Pancreas (tissue), 10 donors: ENCODE measurements at regions not wholly inside any gene's neighbourhood (a gene's known extent, or its start where the extent isn't known, plus 50 kb on each side); places are given as distances from the start of the nearest gene placed in this dataset.
"Not testable (repeated sequence)": the region's sequence is repeated elsewhere in the genome, so short reads cannot be mapped to it uniquely, and the experiment has no call there.

ENCODE experiments used
- ATAC-seq, 4 donors: fragments of 200-7000 bp; cut with Tn5 transposase; one replicate each; pipeline versions ENCODE4 v1.8.0 to v1.9.1; 2020; ENCODE audit warnings: mild to moderate bottlenecking in 4 of 4, moderate library complexity in 4 of 4
- DNase-seq, 6 donors: peaks; one replicate each; pipeline ENCODE4 v3.0.0-alpha.2; 2020
- FAIRE-seq: peaks from 2 replicates; lab custom pipeline; 2012; peaks lifted over from hg19 to GRCh38; lab: Jason Lieb, UNC
- H3K27ac ChIP-seq, 4 donors: fragments of 200-600 bp; sonication (generic); 1 replicate in 3 of 4; 2 replicates in 1 of 4; pipeline versions ENCODE4 v1.5.0 to v1.8.0; 2020
- H3K27me3 ChIP-seq, 4 donors: fragments of 200-600 bp; one replicate each; pipeline ENCODE4 v1.8.0; 2021
- H3K36me3 ChIP-seq, 3 donors: fragments of 200-600 bp; sonication (generic) in 1 of 3; one replicate each; pipeline versions ENCODE4 v1.5.0 to v1.8.0; 2020 to 2021
- H3K4me1 ChIP-seq, 3 donors: fragments of 200-600 bp; one replicate each; pipeline ENCODE4 v1.8.0; 2021
- H3K4me3 ChIP-seq, 4 donors: fragments of 200-600 bp; sonication (generic) in 2 of 4; one replicate each; pipeline versions ENCODE4 v1.5.0 to v1.8.0; 2020 to 2021
- H3K9me3 ChIP-seq, 4 donors: fragments of 200-600 bp; one replicate each; pipeline ENCODE4 v1.8.0; 2021
- CTCF ChIP-seq, 4 donors: fragments of 200-600 bp; sonication (generic) in 3 of 4; IDR thresholded peaks; one replicate each; pipeline versions ENCODE4 v1.5.0 to v1.8.0; 2021; ENCODE audit warnings: antibody characterized with exemption in 4 of 4
- WGBS, 2 donors: extraction: QIAGEN DNeasy Blood & Tissue Kit; methylation state at CpG; one replicate each; pipeline ENCODE4 v1.1.7; 2013; 5-methylcytosine and 5-hydroxymethylcytosine counted together
- intact Hi-C, 3 donors: fragments of 100-400 bp; cut with DNase I; formaldehyde crosslinking; loops; one replicate each; pipeline versions ENCODE4 v1.11.1 to v1.14.2; 2022
- donor health status: healthy with polysubstance abuse.
- donor health status: DM: no; HTN: no; CAD: no; lungs with moderate emphysema.
- donor health status: DM: no; HTN: no; CAD: no.
- donor health status: control.
- donor health status: control.
- donor health status: Bipolar disorder and iron deficiency.
- donor health status: DM: yes; HTN: yes; CAD: no.
- donor health status: DM: no; HTN: no; CAD: no.
- donor health status: DM: no; HTN: no; CAD: no.
- donor health status: DM: yes; HTN: yes; CAD: no.

GRCh38 chr2:89797320-89798038, 1106.0 kb downstream of the RPIA start:
- WGBS, 2 donors, result 56 to 65% methylated on average over 15 of the region's 15 CpGs
- DNase-seq, result no peak
- no peak for TF ChIP-seq CTCF (IDR thresholded peaks at IDR 0.05)

GRCh38 chr2:89801207-89801606, 1109.7 kb downstream of the RPIA start:
- DNase-seq, H3K36me3 ChIP-seq, H3K4me3 ChIP-seq, H3K27me3 ChIP-seq, intact Hi-C loops, H3K27ac ChIP-seq, FAIRE-seq, ATAC-seq, H3K4me1 ChIP-seq: not testable (repeated sequence)
- 54 to 61% methylated on average over 18 of the region's 18 CpGs for WGBS, 2 donors
- peaks cover 0 to 19% (median 6%) of the 10 kb centered on the region in 4 donors for H3K9me3 ChIP-seq

More at GRCh38 chr2:89797320-89798038, 1106.0 kb downstream of the RPIA start:
- Histone ChIP-seq H3K4me1 (no peaks in the 10 kb centered on the region), H3K9me3 (peaks cover 0 to 21% (median 6%) of the 10 kb centered on the region in 4 donors), H3K4me3 (no peak overlapping the region), H3K27me3 (no peaks in the 10 kb centered on the region), H3K27ac (no peak overlapping the region), H3K36me3 (no peaks in the 10 kb centered on the region)
- intact Hi-C loops, result no loop called here
- ATAC-seq, result no peak
- FAIRE-seq, result no peak

- H3K27me3 ChIP-seq, FAIRE-seq, DNase-seq, H3K4me3 ChIP-seq, ATAC-seq, intact Hi-C loops, H3K27ac ChIP-seq, H3K36me3 ChIP-seq, H3K4me1 ChIP-seq, H3K9me3 ChIP-seq: not testable (repeated sequence)
- WGBS, 2 donors, result 65 to 67% methylated on average over 14 of the region's 14 CpGs
These were observed 1114.9 kb downstream of the RPIA start for GRCh38 chr2:89806363-89806762.

GRCh38 chr2:89811295-89811694, 1119.8 kb downstream of the RPIA start:
- FAIRE-seq, result no peak
- Histone ChIP-seq H3K27me3 (no peaks in the 10 kb centered on the region), H3K4me1 (no peaks in the 10 kb centered on the region), H3K27ac (no peak overlapping the region), H3K4me3 (no peak overlapping the region), H3K36me3 (no peaks in the 10 kb centered on the region), H3K9me3 (peaks cover 0 to 3% (median 0%) of the 10 kb centered on the region in 4 donors)
- DNase-seq, result no peak
- no peak for ATAC-seq
- TF ChIP-seq CTCF (IDR thresholded peaks at IDR 0.05), result no peak
- intact Hi-C loops, result no loop called here
- WGBS, 2 donors, result 62 to 66% methylated on average over 11 of the region's 11 CpGs

GRCh38 chr2:89811910-89812309, 1120.4 kb downstream of the RPIA start:
- FAIRE-seq, ATAC-seq, intact Hi-C loops, DNase-seq, H3K4me1 ChIP-seq, H3K9me3 ChIP-seq, H3K36me3 ChIP-seq, H3K27ac ChIP-seq, H3K27me3 ChIP-seq, H3K4me3 ChIP-seq: not testable (repeated sequence)
- WGBS, 2 donors, result 53 to 65% methylated on average over 14 of the region's 14 CpGs

- FAIRE-seq, result not testable (repeated sequence)
These were observed 1122.9 kb downstream of the RPIA start for GRCh38 chr2:89814359-89814758.

GRCh38 chr2:89818873-89819272, 1127.4 kb downstream of the RPIA start:
- 56 to 70% methylated on average over 12 of the region's 12 CpGs for WGBS, 2 donors
- Histone ChIP-seq H3K27me3 (no peaks in the 10 kb centered on the region), H3K4me1 (no peaks in the 10 kb centered on the region), H3K4me3 (no peak overlapping the region), H3K36me3 (no peaks in the 10 kb centered on the region), H3K9me3 (peaks cover 0 to 3% (median 0%) of the 10 kb centered on the region in 4 donors), H3K27ac (no peak overlapping the region)
- no peak for TF ChIP-seq CTCF (IDR thresholded peaks at IDR 0.05)
- FAIRE-seq (no peak), DNase-seq (no peak), ATAC-seq (no peak)
- intact Hi-C loops, result no loop called here

More at GRCh38 chr2:89814359-89814758, 1122.9 kb downstream of the RPIA start:
- H3K36me3 ChIP-seq, DNase-seq, intact Hi-C loops, H3K4me1 ChIP-seq, H3K4me3 ChIP-seq, H3K9me3 ChIP-seq, H3K27me3 ChIP-seq, H3K27ac ChIP-seq, ATAC-seq: not testable (repeated sequence)
- WGBS, 2 donors, result 68 to 79% methylated on average over 16 of the region's 16 CpGs
